ENCODE measurements at regions not wholly inside any gene's neighbourhood (a gene's known extent, or its start where the extent isn't known, plus 50 kb on each side); places are given as distances from the start of the nearest gene placed in this dataset.
A peak's percentile ranks its signal among the peaks of the same experiment; 100 is the strongest.

- peak; percentile 96 for DNase-seq
Observed at GRCh38 chr1:229070168-229070567, 200.7 kb upstream of the RAB4A start.

DNA sequence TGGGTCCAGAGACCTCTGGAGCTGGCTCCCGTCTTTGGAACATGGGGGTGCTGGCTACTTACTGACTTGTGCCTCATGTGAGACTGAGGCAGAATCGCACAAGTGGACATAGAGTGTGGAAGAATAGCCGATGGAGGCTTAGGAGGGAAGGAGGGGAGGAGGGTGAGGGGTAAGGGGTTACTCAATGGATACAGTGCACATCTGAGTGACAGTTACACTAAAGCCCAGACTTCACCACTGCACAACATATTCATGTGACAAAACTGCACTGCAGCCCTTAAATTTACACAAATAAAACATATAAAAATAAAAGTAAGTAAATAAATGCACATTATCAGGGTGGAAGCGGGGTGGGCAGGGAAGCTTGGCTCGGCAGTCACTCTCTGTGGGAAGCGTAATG lies 197.7 kb upstream of the RAB4A start:
- DNase-seq, result no peak

- DNase-seq, result no peak
Observed at GRCh38 chr1:229075217-229075616, 195.7 kb upstream of the RAB4A start.

DNA sequence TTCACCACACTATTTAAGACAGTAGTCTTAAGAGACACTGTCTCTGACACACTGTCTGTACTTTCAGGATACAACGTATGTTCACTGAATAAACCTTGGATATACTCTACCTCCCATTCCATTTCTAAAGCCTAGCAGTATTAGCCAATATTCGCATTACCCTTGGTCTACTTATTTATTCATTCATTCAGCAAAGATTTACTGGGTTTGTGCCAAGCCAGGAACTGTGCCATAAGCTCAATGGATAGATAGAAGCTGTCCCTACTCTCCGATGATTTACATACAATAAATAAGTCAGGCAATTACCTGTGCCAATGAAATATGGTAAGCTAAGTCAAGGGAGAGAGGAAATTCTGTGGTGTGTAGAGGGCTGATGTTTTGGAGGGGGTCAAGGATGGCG lies 195.2 kb upstream of the RAB4A start:
- no peak for DNase-seq

- no peak for DNase-seq
Observed at GRCh38 chr1:229076195-229076594, 194.7 kb upstream of the RAB4A start.

GRCh38 chr1:229079016-229079595 lies 191.8 kb upstream of the RAB4A start:
- DNase-seq, result no peak

DNA sequence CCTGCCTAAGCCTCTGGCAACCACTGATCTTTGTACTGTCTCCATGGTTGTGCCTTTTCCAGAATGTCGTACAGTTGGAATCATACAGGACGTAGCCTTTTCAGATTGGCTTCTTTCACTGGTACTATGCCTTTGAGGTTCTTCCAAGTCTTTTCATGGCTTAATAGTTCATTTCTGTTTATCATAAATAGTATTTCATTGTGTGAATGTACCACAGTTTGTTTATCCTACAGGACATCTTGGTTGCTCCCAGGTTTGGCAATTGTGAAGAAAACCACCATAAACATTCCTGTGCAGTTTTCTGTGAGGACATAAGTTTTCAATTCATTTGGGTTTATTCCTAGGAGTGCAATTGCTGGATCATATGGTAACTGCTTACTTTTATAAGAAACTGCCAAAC lies 190.6 kb upstream of the RAB4A start:
- no peak for DNase-seq

DNA sequence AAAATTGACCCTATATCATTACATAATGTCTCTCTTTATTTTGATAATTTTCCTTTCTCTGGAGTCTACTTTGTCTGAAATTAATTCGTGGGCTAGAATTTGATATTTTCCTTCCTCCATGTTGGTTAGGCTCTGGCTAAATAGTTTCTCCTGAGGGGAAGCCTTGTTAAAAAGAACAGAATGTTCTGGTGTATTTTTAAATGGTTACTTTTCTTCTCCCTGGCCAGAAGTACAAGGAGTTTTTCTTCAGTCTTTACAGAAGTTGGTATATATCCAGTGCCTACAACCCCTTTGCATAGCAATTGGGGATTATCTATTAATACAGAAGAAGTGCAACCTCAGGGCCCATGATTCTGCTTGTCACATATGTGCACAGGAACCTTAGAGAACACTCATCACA lies 185.6 kb upstream of the RAB4A start:
- DNase-seq, result no peak

DNA sequence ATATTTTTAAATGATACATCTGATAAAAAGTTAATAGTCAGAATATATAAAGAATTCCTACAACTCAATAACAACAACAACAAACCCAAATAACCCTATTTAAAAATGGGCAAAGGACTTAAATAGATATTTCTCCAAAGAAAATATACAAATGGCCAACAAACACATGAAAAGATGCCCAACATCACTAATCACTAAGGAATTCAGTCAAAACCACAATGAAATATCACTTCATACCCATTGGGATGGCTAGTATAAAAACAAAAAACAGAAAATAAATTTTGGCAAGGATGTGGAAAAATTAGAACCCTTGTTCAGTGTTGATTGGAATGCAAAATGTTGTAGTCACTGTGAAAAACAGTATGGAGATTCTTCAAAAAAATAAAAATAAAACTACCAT lies 184.8 kb upstream of the RAB4A start:
- DNase-seq, result no peak

DNA sequence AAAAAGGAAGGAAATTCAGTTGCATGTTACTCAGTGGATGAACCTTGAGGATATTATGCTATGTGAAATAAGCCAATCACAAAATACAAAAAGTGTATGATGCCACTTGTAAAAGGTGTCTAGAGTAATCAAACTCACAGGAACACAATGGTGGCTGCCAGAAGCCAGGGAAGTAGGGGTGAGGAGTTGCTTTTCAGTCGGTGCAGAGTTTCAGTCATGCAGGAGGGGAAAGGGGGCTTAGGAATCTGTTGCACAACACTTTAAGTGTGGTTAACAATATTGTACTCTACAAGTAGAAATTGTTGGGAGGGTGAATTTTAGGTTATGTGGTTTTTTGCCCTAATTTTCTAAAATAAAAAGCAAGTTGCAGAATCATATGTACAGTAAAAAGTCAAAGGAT lies 184.2 kb upstream of the RAB4A start:
- DNase-seq, result no peak

- DNase-seq, result no peak
Observed at GRCh38 chr1:229087339-229087738, 183.6 kb upstream of the RAB4A start.

DNA sequence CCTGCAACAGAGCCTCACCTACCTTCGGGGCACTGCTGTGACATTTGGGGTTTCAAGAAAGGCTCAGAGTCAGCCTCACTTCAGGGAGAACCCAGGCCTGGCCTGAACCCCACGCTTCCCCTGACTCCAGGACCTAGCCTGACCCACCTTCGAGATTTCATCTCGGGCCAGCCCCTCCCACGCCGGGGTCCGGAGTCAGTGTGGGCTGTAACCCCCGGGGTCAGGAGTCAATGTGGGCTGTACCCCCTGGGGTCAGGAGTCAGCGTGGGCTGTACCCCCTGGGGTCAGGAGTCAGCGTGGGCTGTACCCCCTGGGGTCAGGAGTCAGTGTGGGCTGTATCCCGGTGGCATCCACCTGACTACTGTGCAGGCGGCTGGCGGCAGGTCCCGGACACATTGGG lies 183.0 kb upstream of the RAB4A start:
- no peak for DNase-seq

GRCh38 chr1:229088711-229089110 lies 182.2 kb upstream of the RAB4A start:
- DNase-seq, result no peak

DNA sequence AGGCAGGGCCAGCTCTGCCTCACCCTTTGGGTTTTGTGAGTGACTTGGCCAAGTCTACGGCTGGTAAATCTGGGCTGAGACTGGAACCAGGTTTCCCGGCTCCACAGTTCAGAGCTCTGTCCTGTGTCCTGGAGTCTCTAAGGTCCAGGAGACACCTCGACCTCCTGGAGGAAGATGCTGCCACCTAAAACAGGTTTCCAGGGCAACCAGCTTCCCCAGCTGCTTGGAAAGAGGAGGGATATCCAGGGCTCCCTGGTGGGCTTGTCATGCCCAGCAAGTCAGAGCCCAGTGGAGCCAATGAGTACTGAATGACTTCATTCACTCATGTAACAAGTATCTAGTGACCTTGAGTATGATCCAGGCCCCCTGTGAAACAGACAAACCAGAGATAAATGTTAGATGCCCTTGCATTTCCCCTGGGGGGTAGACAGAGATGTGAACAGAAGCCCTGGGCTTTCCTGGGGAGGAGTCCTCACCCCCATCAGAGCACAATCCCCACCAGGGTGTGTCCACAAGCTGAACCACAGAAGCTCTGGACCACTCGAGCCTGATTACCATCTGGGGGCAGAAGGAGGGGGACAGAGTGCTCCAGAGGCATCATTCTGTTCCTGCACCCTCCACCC lies 181.2 kb upstream of the RAB4A start:
- DNase-seq, result no peak

- peak; percentile 84 for DNase-seq
Observed at GRCh38 chr1:229091721-229092136, 179.2 kb upstream of the RAB4A start.

- peak; percentile 73 for DNase-seq
Observed at GRCh38 chr1:229092377-229093237, 178.3 kb upstream of the RAB4A start.

GRCh38 chr1:229093238-229093540 lies 177.7 kb upstream of the RAB4A start:
- DNase-seq, result no peak

DNA sequence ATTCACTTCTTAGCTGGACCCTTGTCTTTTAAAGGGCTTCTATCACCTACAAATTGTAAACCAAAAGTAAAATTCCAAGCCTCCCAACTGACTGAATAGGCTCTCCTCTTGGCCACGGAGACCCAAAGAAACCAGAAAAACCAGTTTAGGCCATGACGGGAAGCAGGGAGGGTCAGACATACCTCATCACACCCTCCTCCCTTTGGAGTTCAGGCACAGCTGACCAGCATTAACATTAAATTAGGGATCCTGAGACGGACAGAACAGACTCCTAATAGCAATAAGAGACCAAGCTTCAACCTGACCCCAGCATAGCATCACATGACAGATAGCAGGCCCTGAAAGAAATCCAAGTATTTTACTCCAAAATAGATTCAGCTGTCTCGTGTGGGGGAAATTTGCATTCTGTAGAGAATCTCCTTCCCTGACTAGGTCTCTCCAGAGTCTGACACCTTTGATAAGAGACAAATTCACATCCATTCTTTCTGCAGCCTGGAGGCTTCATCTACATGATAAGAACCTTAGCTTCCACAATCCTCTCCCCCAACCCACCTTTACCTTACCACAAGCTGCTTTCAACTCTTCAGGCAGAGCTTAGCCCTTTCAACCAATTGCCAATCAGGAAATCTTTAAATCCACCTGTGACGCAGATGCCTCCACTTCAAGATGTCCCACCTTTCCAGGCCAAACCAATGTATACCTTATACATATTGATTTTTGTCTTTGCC lies 177.1 kb upstream of the RAB4A start:
- DNase-seq, result no peak

DNA sequence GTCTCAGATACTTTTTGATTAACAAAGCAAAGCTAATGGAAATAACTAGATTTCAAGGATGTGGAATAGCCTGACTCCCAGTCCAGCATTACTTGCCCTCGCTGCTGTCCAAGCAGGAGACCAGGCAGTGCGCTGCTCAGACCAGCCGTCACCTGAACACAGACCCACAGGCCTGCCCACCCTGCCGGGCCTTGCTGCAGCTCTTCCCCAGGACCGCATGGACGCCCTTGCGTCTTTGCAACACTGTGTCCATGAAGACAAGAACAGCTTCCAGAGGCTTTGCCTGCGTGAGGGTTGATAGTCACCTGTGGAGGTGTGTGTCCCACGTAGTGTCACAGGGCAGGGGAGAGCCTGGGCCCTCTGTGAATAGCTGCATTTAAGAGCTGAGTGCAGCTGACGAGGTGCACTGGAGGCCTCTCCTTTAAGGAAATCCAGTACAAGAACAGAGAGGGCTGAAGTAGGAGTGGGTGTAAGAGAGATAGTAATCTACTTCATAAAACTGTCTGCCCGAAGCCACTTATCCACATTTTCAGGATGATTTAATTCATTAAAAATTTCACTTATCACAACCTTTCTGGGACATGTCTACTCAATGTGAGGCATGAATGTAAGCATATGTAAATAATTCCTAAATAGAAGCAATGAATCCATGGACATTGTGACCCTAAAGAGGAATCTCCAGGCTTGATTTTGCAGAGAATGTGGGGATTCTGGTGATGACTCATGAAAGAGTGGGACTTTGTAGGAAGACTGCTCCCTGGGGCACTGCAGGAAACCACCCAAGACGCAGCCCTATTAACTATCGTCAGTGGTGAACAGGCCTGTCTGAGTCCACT lies 176.2 kb upstream of the RAB4A start:
- no peak for DNase-seq

DNA sequence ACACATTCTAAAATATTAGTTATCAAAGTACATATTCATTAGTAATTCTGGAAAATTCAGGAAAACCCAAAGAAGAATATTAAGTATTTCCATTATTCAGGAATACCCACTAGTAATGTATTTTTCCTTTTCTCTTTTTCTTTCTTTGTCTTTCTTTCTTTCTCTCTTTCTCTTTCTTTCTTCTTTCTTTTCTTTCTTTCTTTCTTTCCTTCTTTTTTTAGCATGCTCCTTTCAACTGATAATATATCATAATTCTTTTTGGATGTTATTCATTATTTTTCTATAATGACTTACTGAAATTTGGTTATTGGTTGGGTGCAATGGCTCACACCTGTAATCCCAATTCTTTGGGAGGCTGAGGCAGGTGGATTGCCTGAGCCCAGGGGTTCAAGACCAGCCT lies 175.6 kb upstream of the RAB4A start:
- DNase-seq, result no peak

- no peak for DNase-seq
Observed at GRCh38 chr1:229097356-229097755, 173.6 kb upstream of the RAB4A start.

DNA sequence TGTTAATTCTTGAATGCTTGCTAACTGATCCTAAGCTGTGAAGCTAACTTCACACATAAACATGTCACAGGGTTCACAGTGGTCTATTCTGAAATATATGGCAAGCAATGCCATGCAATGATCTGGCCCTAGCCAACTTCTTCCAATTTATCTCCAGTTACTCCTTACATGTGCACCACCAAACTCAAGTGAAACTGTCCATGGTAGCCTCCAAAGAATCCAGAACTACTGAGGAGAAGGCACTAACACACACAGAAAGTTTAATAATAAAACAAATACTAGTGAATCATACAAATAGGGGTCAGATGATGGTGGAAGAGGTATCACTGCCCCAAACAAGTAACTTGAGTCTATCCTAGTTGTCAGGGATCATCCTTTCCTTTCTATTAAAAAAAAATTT lies 172.6 kb upstream of the RAB4A start:
- no peak for DNase-seq

All from NCI-H1092 treated with DMSO at 0.1 percent for 48 hours (cell line).